Neuron (in vitro differentiated cells): ENCODE measurements at regions not wholly inside any gene's neighbourhood (a gene's known extent, or its start where the extent isn't known, plus 50 kb on each side); places are given as distances from the start of the nearest gene placed in this dataset.

ENCODE experiments used
- H2AFZ ChIP-seq: one replicate; pipeline ENCODE4 v1.6.1; 2013; ENCODE audit warnings: low read depth, mild to moderate bottlenecking, inconsistent platforms, low read length, moderate library complexity
- H3K27me3 ChIP-seq: one replicate; pipeline ENCODE4 v1.6.1; 2013; ENCODE audit warnings: low read length; ENCODE audit not compliant: insufficient read depth
- H3K36me3 ChIP-seq: one replicate; pipeline ENCODE4 v1.6.1; 2013; ENCODE audit warnings: low read length; ENCODE audit not compliant: insufficient read depth
- H3K4me1 ChIP-seq: one replicate; pipeline ENCODE4 v1.6.1; 2013; ENCODE audit warnings: low read length; ENCODE audit not compliant: insufficient read depth
- H3K4me3 ChIP-seq: 2 replicates; pipeline ENCODE4 v1.5.1; 2013; ENCODE audit warnings: mild to moderate bottlenecking, low read length, moderate library complexity
- H3K9me3 ChIP-seq: one replicate; pipeline ENCODE4 v1.6.1; 2013; ENCODE audit warnings: low read length

DNA sequence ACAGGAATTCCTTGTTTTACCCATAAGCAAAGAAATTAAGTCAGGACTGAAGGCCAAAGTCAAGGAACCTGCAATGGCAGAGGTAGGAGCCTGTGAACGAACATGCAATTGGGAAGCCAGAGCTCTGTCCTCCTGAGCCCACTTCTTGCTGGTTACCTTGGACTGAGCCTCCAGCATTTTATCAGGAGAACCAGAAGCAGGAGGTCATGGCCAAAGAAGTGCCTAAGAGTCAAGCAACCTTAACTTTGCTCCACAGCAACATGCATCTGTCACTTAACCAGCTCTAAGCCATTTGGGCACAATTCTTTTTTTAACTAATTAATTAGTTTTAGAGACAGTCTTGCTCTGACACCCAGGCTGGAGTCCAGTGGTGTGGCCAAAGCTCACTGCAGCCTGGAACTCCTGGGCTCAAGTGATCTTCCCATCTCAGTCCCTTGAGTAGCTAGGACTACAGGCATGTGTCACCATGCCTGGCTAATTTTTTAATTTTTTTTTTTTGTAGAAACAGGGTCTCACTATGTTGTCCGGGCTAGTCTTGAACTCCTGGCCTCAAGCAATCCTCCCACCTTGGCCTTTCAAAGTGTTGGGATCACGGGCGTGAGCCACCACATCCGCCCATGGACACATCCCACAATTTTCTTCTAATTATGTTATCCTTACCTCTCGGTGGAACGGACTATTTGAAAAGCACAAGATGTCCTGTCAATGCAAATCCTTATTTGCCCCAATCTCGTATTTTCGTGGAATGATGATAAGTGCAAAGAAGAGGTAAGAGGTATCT is 334.2 kb downstream of the CD83 start:
- Histone ChIP-seq H3K4me1 (peaks cover 8% of the 10 kb centered on the region), H3K9me3 (no peaks in the 10 kb centered on the region)

DNA sequence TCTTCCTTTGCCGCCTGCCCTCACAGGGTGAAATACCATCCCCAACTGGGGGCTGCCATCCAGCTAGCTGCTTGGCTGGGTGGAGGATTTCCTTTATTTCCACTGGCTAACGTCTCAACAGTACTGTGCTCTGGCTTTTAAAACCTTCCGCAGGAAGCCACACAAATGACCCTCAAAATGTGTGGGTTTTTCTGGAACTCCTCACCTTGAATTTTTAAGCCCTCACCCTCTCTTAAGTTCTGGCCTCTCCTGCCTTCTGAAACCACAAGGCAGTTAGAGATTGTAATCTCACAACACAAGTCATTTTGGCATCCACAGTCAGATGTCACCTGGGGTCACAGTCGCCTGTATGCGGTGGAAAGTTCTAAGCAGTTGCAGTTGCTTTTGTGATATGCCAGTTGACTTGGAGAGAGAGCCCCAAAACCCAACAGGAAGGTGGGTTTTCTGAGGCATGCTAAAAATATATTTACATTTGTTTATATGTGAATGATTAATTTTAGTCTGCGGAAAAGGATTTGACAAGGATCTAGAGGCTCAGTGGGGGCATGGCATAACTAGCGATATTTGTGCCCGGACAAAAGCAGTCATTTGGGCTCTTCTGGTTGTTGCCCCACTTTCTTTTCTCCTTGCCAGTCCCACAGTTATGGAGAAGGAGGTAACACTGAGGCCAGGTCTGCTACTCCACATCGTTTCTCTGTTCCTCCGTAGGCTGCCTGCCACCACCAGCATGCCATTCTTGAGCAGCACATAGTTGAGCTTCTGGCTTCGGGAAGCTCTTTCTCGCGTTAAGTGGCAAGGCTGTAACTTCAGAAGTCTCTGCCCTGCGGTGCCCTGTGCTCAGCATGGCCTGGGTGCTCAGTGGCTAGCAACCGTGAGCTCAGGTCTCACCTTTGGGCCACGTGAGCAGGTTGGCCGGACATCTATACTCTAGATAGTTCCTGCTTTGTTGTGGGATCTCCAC is 335.3 kb downstream of the CD83 start:
- Histone ChIP-seq H2AFZ (no peak overlapping the region), H3K27me3 (peaks cover 5% of the 10 kb centered on the region), H3K9me3 (no peaks in the 10 kb centered on the region), H3K4me1 (peaks cover 8% of the 10 kb centered on the region), H3K4me3 (no peak overlapping the region), H3K36me3 (no peaks in the 10 kb centered on the region)

More for the DNA sequence above, 334.2 kb downstream of the CD83 start:
- Histone ChIP-seq H3K27me3 (peaks cover 5% of the 10 kb centered on the region), H3K4me3 (no peak overlapping the region), H2AFZ (no peak overlapping the region), H3K36me3 (no peaks in the 10 kb centered on the region)

DNA sequence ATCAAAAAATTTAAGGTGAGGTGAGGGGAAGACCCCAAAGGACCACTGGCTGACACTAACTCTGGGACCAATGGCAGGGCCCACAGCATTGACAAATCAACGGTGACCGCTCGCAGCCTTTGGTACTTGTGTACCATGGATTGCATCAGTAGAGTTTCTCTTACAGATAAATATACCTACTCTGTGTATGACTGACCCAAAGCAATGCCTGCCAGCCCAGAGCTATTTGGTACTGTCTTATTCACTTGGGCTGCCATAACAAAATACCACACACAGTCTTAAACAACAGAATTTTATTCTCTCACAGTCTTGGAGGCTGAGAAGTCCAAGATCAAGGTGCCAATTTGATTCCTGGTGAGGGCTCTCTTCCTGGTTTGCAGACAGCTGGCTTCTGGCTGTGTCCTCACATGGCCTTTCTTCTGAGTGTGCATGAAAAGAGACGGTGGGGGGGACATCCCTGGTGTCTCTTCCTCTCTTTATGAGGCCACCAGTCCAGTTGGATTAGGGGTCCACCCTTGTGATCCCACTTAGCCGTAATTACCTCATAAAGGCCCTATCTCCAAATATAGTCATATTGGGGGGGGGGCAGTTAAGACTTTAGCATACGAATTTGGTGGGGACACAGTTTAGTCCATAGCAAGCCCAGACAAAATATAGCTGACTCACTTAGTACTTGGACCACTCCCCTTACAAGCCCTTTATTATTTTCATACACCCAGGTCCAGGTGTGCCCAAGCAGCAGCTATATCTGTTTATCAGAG is 336.3 kb downstream of the CD83 start:
- no peak overlapping the region for H3K4me3 ChIP-seq
- peaks cover 8% of the 10 kb centered on the region for H3K4me1 ChIP-seq
- H3K27me3 ChIP-seq: peaks cover 5% of the 10 kb centered on the region
- H3K9me3 ChIP-seq: no peaks in the 10 kb centered on the region
- H3K36me3 ChIP-seq: no peaks in the 10 kb centered on the region
- no peak overlapping the region for H2AFZ ChIP-seq

DNA sequence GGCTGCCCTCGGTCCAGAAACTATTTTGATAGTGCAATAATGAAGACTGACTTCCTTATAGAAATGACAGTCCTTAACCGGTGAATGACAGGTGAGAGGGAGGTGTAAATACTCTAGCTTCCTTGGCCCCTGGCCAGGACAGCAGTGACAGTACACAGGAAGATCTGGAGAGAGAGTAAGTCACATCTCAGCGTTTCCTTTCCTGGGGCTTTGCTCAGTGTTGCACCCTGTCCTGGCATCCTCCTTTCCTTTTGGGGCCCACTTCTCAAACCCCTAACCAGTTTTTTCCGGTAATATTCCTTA is 336.9 kb downstream of the CD83 start:
- Histone ChIP-seq H3K9me3 (no peaks in the 10 kb centered on the region), H3K4me1 (peaks cover 8% of the 10 kb centered on the region), H3K27me3 (peaks cover 5% of the 10 kb centered on the region), H3K4me3 (no peak overlapping the region), H2AFZ (no peak overlapping the region), H3K36me3 (no peaks in the 10 kb centered on the region)

DNA sequence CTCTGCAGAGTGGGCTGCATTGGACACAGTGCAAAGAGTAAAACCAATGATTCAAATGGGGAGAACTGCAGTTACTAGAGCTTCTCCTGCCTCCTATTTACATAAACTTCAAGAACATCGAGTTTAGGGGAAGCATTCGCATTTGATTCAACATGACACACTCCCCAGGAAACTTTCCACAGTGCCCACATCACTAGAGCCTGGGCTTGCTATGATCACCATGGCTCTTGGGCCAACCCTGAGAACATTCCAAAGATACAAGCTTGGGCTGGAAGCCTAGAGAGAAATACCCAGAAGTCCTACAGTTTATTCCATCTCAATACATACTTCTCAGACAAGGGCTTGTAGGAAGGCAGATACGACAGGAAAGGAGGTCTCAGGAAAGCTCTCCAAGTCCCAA is 337.9 kb downstream of the CD83 start:
- Histone ChIP-seq H2AFZ (no peak overlapping the region), H3K4me3 (no peak overlapping the region), H3K36me3 (no peaks in the 10 kb centered on the region), H3K9me3 (no peaks in the 10 kb centered on the region), H3K27me3 (peaks cover 5% of the 10 kb centered on the region), H3K4me1 (no peaks in the 10 kb centered on the region)

DNA sequence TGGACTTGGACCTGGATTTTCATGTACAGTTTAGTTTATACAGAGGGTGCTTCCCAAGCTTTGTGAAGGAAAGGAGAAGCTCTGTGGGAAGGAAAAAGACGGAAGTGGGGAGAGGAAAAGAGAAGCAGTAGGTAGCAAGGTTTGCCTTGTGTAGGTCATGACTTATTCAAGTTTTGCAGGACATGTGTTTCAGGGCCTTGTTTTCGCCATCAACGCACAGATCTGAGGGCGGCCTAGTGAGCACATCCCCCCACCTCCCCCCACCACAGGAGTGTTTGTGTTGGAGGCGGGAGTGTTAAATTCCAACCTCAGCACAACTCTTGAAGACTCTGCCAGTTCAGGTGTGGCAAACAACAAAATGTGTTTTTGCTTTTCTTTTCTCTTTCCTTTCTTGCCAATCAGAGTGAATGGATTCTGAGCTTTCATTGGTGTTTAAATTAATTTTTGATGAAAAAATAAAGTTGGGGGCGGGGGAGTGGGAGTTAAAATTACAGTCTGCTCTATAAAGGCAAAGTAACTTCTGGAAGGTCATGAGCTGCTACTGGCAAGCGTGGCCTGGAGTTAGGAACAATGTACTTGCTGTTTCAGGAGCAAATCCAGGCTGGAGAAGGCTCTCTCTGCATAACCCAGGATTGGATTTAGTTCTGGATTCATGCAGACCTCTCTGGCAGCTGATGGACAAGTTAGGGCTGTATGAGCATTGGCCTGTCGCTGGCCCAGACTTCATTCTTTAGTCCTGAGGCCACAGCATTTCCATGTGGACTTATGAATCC is 338.5 kb downstream of the CD83 start:
- H2AFZ ChIP-seq: no peak overlapping the region
- no peaks in the 10 kb centered on the region for H3K4me1 ChIP-seq
- H3K9me3 ChIP-seq: no peaks in the 10 kb centered on the region
- H3K36me3 ChIP-seq: no peaks in the 10 kb centered on the region
- H3K4me3 ChIP-seq: no peak overlapping the region
- H3K27me3 ChIP-seq: peaks cover under 1% of the 10 kb centered on the region

DNA sequence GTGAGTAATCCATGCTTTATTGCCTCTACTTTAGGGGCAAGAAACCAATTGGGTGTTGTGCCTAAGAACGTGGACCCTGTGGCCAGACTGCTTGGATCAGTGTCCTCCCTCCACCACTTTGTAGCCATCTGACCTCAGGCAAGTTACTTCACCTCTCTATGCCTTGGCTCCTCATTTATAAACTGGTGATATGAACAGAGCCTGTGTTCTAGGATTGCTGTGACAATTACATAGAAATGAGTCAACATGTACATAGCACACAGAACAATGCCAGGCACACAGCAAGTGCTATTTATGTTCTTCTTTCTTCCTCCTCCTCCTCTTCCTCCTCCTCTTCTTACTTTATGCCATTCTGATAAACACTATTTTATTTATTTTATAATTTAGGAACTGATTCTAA is 339.4 kb downstream of the CD83 start:
- Histone ChIP-seq H3K4me3 (no peak overlapping the region), H2AFZ (no peak overlapping the region), H3K36me3 (no peaks in the 10 kb centered on the region), H3K9me3 (no peaks in the 10 kb centered on the region), H3K4me1 (no peaks in the 10 kb centered on the region), H3K27me3 (no peaks in the 10 kb centered on the region)

DNA sequence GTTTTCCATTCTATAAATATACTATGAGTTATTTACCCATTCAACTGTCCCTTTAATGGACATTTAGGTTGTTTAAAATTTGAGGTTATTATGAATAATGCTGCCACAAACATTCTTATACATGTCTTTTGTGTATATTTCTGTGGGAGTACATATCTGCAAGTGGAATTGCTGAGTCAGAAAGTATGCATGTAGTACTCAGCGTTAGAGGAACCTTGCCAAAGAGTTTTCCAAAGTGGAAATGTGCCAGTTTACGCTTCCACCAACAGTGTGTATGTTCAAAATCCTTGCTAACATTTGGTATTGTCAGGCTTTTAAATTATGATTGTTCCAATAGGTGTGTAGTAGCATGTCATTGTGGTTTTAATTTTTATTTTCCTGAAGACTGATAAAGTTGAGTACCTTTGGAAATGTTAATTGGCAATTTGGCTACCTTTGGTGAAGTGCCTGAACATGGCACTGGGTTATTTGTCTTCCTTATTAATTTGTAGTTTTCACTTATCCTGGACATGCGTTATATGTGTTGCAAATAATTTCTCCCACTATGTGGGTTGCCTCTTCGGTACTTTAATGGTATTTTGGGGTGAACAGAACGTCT is 341.2 kb downstream of the CD83 start:
- no peaks in the 10 kb centered on the region for H3K4me1 ChIP-seq

DNA sequence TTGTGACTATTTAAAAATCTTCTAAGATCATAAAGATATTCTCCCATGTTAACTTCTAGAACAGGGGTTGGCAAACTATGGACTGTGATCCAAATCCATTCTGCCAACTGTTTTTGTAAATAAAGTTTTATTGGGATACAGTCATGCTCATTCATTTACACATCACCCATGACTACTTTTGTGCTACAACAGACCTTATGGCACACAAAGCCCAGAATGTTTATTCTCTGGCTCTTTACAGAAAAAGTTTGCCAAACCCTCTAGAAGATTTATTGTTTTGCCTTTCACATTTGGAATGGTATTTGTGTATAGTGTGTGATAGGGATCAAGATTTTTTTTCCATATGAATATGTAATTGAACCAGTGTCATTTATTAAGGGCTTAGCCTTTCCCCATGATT is 341.7 kb downstream of the CD83 start:
- no peaks in the 10 kb centered on the region for H3K36me3 ChIP-seq
- no peaks in the 10 kb centered on the region for H3K4me1 ChIP-seq
- no peak overlapping the region for H3K4me3 ChIP-seq
- H2AFZ ChIP-seq: no peak overlapping the region
- H3K9me3 ChIP-seq: no peaks in the 10 kb centered on the region
- H3K27me3 ChIP-seq: no peaks in the 10 kb centered on the region

More for the DNA sequence above, 341.2 kb downstream of the CD83 start:
- H3K4me3 ChIP-seq: no peak overlapping the region
- H3K27me3 ChIP-seq: no peaks in the 10 kb centered on the region
- no peak overlapping the region for H2AFZ ChIP-seq
- H3K36me3 ChIP-seq: no peaks in the 10 kb centered on the region
- no peaks in the 10 kb centered on the region for H3K9me3 ChIP-seq

DNA sequence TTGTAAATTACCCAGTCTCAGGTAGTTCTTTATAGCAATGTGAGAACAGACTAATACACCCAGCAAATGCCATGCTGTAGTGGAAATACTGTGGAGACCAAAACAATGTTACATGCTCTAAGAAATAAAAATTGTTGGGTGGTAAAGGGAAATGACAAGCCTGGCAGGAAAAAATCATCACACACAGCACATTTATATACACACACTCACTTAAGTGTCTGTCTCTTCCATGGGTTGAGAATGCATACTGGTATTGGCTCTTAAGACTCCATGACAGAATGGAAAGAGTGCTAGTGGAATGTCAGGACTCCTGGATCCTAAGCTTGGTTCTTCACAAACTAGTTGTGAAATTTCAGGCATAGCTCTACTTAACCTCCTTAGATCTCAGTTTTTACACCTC is 343.0 kb downstream of the CD83 start:
- Histone ChIP-seq H3K9me3 (no peaks in the 10 kb centered on the region), H2AFZ (no peak overlapping the region), H3K27me3 (no peaks in the 10 kb centered on the region), H3K4me1 (no peaks in the 10 kb centered on the region), H3K36me3 (no peaks in the 10 kb centered on the region), H3K4me3 (no peak overlapping the region)

DNA sequence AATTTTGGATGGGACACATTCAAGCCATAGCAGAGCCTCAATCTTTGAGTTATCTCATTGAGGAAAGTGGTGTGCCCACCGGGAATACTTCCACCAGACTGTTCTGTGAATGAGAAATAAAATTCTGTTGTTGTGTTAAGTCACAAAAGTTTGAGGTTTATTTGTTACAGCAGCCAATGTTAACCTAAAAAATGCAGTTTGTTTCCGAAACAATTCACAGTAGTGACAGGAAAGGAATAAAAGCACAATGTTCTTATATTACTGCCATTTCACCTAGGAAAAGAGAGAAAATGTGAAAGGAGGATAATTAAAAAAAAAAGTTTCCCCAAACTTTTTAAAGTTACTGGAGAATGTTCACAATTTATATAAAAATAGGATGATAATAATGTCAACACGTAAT is 344.6 kb downstream of the CD83 start:
- Histone ChIP-seq H3K4me1 (no peaks in the 10 kb centered on the region), H3K4me3 (no peak overlapping the region), H3K27me3 (no peaks in the 10 kb centered on the region), H3K9me3 (no peaks in the 10 kb centered on the region), H2AFZ (no peak overlapping the region), H3K36me3 (no peaks in the 10 kb centered on the region)

DNA sequence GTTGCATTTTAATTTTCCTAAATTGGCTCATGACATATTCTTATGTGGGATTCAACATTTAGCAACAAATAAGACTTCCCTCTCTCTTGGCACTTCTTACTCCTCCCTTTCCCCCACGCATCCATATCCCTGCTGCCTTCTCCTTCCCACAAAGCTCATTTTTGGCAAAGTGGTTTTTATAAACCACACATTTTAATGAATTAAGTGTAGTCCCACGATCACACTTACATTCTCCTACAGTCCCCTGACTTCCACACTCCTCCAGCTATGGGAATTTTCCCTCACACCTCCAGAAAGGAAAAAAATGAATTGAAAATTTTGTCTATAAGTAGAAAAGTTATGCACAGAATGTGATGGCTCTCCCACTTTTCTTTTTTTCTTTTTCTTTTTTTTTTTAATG is 345.0 kb downstream of the CD83 start:
- Histone ChIP-seq H3K4me1 (no peaks in the 10 kb centered on the region), H3K4me3 (no peak overlapping the region), H2AFZ (no peak overlapping the region), H3K9me3 (no peaks in the 10 kb centered on the region), H3K36me3 (no peaks in the 10 kb centered on the region), H3K27me3 (no peaks in the 10 kb centered on the region)
